Right atrium auricular region (tissue), 2 donors: ENCODE measurements at regions not wholly inside any gene's neighbourhood (a gene's known extent, or its start where the extent isn't known, plus 50 kb on each side); places are given as distances from the start of the nearest gene placed in this dataset.

Source experiments
- DNase-seq: peaks from one replicate; pipeline ENCODE4 v3.0.0-alpha.2; 2019; ENCODE audit warnings: low spot score
- H3K27ac ChIP-seq, 2 donors: fragments of 200-600 bp; sonication (generic); 1 replicate in 1 of 2; 2 replicates in 1 of 2; pipeline ENCODE4 v1.5.1; 2016 to 2019
- H3K27me3 ChIP-seq, 2 donors: fragments of 200-600 bp; sonication (generic); one replicate each; pipeline versions ENCODE4 v1.5.1 to v1.6.0; 2017 to 2019
- H3K36me3 ChIP-seq: fragments of 200-600 bp; sonication (generic); one replicate; pipeline ENCODE4 v1.5.1; 2016
- H3K4me1 ChIP-seq, 2 donors: fragments of 200-600 bp; sonication (generic); one replicate each; pipeline versions ENCODE4 v1.5.1 to v1.6.0; 2017 to 2019
- H3K4me3 ChIP-seq, 2 donors: fragments of 200-600 bp; sonication (generic); 1 replicate in 1 of 2; 2 replicates in 1 of 2; pipeline ENCODE4 v1.5.1; 2017 to 2019; ENCODE audit warnings: mild to moderate bottlenecking in 1 of 2, moderate library complexity in 1 of 2
- H3K9me3 ChIP-seq, 2 donors: fragments of 200-600 bp; sonication (generic); one replicate each; pipeline ENCODE4 v1.5.1; 2019
- TF ChIP-seq, protein P1 (sequence below), 2 donors: fragments of 200-600 bp; sonication (generic); IDR thresholded peaks; one replicate each; pipeline ENCODE4 v1.5.1; 2019; ENCODE audit warnings: antibody characterized with exemption in 2 of 2

DNA sequence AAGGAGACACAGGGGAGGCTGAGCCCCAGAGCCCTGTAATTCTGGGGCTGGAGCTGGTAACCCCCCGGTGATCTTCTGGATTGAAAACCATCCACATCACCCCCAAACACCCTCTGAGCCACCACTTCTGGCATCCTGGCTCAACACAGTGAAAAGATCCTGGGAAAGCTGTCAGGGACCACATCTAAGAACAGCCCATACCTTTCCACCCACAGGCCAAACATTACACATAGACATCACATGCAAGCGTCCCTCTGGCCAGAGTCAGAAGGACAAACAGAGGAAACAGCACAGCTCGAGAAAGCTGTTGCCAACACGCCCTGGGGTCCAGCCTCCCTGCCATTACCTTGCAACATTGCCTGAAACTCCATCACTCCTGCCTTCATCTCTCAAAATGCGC lies 469.5 kb downstream of the SOX6 start:
- peaks cover 0 to 18% of the 10 kb centered on the region in 2 donors for H3K4me1 ChIP-seq
- no peak overlapping the region for H3K4me3 ChIP-seq
- H3K9me3 ChIP-seq, result no peaks in the 10 kb centered on the region
- H3K27me3 ChIP-seq, result no peaks in the 10 kb centered on the region
- H3K36me3 ChIP-seq, result no peaks in the 10 kb centered on the region
- DNase-seq, result no peak
- H3K27ac ChIP-seq, result no peak overlapping the region
- TF ChIP-seq, protein P1, sequence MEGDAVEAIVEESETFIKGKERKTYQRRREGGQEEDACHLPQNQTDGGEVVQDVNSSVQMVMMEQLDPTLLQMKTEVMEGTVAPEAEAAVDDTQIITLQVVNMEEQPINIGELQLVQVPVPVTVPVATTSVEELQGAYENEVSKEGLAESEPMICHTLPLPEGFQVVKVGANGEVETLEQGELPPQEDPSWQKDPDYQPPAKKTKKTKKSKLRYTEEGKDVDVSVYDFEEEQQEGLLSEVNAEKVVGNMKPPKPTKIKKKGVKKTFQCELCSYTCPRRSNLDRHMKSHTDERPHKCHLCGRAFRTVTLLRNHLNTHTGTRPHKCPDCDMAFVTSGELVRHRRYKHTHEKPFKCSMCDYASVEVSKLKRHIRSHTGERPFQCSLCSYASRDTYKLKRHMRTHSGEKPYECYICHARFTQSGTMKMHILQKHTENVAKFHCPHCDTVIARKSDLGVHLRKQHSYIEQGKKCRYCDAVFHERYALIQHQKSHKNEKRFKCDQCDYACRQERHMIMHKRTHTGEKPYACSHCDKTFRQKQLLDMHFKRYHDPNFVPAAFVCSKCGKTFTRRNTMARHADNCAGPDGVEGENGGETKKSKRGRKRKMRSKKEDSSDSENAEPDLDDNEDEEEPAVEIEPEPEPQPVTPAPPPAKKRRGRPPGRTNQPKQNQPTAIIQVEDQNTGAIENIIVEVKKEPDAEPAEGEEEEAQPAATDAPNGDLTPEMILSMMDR (IDR thresholded peaks at IDR 0.05), result no peak

DNA sequence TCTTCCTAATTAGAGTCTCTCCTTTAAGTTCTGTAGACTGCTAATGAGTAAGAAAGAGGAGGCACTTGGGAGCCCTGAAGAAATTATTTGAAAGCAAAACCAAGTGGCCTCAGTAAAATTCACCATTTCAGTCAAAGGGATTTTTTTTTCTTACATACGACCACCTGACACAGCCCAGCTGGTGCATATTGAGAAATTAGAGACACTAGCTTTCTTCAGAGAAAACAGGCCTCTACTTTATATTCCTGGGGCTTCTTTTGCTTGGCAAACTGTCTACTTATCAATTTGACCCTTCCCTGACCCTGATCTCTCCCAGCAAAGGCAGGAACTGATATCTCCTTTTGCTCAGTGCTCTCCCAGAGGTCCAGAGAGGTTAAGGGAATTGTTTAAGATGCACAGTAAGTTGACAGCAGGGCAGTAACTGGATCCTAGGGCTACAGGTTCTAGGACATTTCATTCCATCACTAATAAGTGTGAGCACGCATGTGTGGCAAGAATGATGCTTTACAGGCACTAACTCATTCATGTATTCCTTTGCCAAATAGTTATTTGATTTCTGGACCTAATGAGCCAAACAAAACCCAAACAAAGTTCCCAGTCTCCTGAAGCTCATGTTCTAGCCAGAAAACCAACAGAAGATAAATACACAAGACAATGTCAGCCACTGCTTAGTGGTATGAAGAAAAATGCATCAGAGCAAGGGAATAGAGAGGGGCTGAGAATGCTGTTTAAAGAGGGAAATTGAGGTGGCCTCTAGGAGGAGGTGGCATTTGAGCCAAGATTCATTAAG lies 467.6 kb downstream of the SOX6 start:
- no peaks in the 10 kb centered on the region for H3K9me3 ChIP-seq
- no peak for DNase-seq
- H3K27ac ChIP-seq, result no peak overlapping the region
- TF ChIP-seq, protein P1 (IDR thresholded peaks at IDR 0.05), result no peak
- peaks cover 0 to 28% of the 10 kb centered on the region in 2 donors for H3K4me1 ChIP-seq
- no peaks in the 10 kb centered on the region for H3K27me3 ChIP-seq
- H3K36me3 ChIP-seq, result no peaks in the 10 kb centered on the region
- no peak overlapping the region for H3K4me3 ChIP-seq

DNA sequence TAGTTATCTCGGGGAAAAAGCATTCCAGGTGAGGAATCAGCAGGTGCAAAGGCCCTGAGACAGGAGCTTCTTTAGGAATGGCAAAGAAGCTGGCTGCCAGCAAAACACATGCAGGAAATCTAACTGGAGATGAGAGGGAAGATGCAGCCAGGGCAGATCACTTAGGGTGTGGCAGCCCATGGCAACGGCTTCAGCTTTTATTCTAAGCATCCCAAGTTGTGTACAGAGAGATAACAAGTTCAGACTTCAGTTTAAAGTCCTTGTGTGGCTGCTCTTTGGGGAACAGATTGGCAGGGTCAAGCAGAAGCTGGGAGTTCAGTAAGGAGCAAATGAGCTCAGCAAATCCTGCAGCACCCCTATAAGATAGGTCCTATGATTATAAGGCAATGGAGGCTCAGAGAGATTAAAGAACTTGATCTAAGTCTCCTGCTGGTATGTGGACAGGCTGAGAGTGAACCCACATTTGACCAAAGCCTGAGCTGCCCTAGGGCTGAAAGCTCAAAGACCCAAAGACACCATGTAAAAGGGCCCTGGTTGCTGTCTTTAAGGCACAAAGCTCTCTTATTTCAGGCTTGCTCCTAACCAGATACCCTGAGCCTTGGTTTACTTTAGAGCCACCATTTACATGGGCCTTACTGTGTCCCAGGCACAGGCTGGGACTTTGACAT lies 466.8 kb downstream of the SOX6 start:
- no peak for DNase-seq
- H3K4me3 ChIP-seq, result no peak overlapping the region
- no peaks in the 10 kb centered on the region for H3K27me3 ChIP-seq
- H3K36me3 ChIP-seq, result no peaks in the 10 kb centered on the region
- H3K9me3 ChIP-seq, result no peaks in the 10 kb centered on the region
- peaks cover 0 to 22% of the 10 kb centered on the region in 2 donors for H3K4me1 ChIP-seq
- no peak overlapping the region for H3K27ac ChIP-seq
- TF ChIP-seq, protein P1 (IDR thresholded peaks at IDR 0.05), result no peak

DNA sequence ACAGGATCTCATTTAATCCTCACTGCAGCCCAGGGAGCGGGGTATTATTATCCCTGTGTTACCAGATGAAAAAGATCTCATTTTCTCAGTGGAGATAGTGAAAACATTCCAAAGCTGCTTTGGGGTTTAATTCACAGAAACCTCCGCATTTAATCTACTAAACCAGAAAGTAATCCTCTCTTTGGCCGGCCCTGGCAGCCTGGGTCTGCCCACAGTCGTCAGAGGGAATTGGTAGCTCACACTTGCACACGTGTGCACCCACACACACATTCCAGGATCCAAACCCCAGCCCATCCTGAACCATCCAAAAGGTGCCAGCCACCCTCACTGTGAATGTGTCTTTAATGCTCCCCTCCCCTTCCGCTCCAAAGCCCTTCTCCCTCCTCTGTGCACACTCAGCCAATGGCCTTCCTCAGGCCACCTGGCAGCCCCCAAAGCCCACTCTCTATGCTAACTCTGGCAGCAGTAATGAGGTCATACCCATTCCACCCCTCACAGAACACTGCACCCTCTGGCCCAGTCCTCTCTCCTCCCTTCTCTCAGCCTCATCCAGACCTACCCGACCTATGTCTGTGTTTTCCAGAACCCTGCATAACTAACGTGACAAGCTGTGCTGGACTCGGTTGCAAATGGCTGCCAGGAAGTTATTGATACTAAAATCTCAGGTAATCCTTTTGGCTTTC lies 466.2 kb downstream of the SOX6 start:
- Histone ChIP-seq H3K36me3 (no peaks in the 10 kb centered on the region), H3K27me3 (no peaks in the 10 kb centered on the region), H3K27ac (no peak overlapping the region), H3K4me3 (no peak overlapping the region), H3K9me3 (no peaks in the 10 kb centered on the region), H3K4me1 (peaks cover 0 to 16% of the 10 kb centered on the region in 2 donors)
- no peak for DNase-seq
- TF ChIP-seq, protein P1 (IDR thresholded peaks at IDR 0.05), result no peak

DNA sequence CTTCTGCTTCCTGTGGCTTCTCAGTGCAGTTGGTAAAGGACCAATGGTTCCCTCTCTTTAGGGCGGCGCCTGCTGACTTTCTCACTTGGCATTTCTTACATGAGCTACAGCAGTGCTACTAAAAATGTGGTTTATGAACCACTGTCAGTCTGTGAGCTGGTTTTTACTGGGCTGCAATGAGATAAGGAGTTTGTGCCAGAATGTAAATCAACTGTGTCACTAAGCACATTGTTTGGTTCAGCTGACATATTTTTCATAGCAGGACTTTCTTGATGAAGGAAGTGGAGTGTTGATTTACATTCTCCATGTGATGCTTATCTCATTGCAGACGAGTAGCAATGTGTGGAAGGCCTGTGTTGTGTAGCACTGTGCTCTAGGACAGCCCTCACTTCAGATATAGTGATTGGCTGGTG lies 463.3 kb downstream of the SOX6 start:
- no peaks in the 10 kb centered on the region for H3K36me3 ChIP-seq

More for the DNA sequence above, 463.3 kb downstream of the SOX6 start:
- Histone ChIP-seq H3K4me1 (peaks cover 0 to 16% of the 10 kb centered on the region in 2 donors), H3K9me3 (no peaks in the 10 kb centered on the region), H3K27me3 (no peaks in the 10 kb centered on the region), H3K27ac (no peak overlapping the region), H3K4me3 (no peak overlapping the region)
- TF ChIP-seq, protein P1 (IDR thresholded peaks at IDR 0.05), result no peak
- no peak for DNase-seq
